ENCODE measurements at regions not wholly inside any gene's neighbourhood (a gene's known extent, or its start where the extent isn't known, plus 50 kb on each side); places are given as distances from the start of the nearest gene placed in this dataset.

DNA sequence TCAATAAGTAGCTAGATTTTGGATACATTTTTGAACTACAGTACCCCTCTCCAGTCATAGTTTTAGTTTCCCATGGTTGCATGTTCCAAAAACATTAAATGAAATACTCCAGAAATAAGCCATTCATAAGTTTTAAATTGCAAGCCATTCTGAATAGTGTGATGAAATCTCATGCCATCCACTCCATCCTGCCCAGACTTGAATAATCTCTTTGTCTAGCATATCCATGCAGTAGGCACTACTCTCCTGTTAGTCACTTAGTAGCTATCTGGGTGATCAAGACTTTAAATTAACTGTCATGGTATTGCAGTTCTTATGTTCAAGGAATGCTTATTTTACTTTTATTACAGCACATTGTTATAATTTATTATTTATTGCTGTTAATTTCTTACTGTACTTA is 237.4 kb downstream of the SPANXN1 start:
- TF ChIP-seq CTCF (IDR thresholded peaks at IDR 0.05; ENCODE audit: extremely low read depth, missing control alignments) = no peak
- DNase-seq (ENCODE audit: low spot score) = no peak

- TF ChIP-seq CTCF (IDR thresholded peaks at IDR 0.05; ENCODE audit: extremely low read depth, missing control alignments) = no peak
- no peak for DNase-seq (ENCODE audit: low spot score)
Measured at GRCh38 chrX:145502670-145503069, 255.4 kb downstream of the SPANXN1 start.

GRCh38 chrX:145506214-145506613 is 258.9 kb downstream of the SPANXN1 start:
- TF ChIP-seq CTCF (IDR thresholded peaks at IDR 0.05; ENCODE audit: extremely low read depth, missing control alignments) = no peak
- DNase-seq (ENCODE audit: low spot score) = no peak

DNA sequence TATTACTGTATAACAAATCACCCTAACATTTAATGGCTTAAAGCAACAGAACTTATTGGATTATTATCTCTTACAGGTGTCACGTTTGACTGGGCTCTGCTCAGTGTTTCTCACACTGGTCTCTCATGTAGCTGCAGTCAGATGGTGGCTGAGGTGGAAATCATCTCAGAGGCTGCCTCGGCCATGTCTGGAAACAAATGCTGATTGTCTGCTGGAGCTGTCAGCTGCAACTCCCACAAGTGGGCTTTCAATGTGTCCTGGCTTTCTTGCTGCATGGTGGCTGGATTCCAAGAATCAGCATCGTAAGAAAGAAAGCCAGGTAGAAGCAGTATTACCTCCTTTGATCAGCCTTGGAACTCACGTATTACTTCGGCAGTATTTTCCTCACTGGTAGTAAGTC is 277.6 kb downstream of the SPANXN1 start:
- TF ChIP-seq CTCF (IDR thresholded peaks at IDR 0.05; ENCODE audit: extremely low read depth, missing control alignments) = no peak
- DNase-seq (ENCODE audit: low spot score) = no peak

DNA sequence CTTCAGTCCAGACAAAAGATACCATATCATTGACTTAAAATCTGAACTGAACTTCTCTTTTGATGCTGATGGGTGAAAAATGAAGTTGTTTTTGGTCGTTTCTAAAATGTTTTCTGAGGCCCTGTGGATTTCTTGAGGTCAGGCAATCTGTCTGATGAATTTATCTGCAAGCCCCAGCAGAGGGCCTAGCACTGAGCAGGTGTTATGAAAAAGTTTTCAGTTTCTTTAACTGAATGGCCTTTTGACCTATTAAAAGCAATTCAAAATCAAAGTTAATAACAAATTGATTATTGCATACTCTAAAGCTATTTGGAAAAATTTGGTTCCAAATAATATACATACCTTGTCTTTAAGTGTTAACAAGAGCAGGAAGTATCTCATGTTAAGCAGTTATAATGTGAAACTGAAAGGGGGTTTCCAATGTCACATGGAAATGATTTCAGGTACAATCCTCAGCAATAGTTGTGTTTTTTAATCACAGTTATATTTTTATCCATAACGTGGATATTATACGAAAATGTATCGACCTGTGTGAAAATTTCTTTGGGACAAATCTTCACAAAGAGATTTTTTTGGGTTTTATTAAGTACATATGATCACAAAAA is 285.0 kb downstream of the SPANXN1 start:
- DNase-seq (ENCODE audit: low spot score) = no peak

GRCh38 chrX:145533534-145533933 is 284.1 kb upstream of the SLITRK2 start:
- no peak for DNase-seq (ENCODE audit: low spot score)
- TF ChIP-seq CTCF (IDR thresholded peaks at IDR 0.05; ENCODE audit: extremely low read depth, missing control alignments) = no peak

More for the DNA sequence above, 285.0 kb downstream of the SPANXN1 start:
- no peak for TF ChIP-seq CTCF (IDR thresholded peaks at IDR 0.05; ENCODE audit: extremely low read depth, missing control alignments)

- DNase-seq (ENCODE audit: low spot score) = no peak
- TF ChIP-seq CTCF (IDR thresholded peaks at IDR 0.05; ENCODE audit: extremely low read depth, missing control alignments) = no peak
Measured at GRCh38 chrX:145549496-145549895, 268.1 kb upstream of the SLITRK2 start.

All from GM20000 (cell line).